ENCODE measurements at regions not wholly inside any gene's neighbourhood (a gene's known extent, or its start where the extent isn't known, plus 50 kb on each side); places are given as distances from the start of the nearest gene placed in this dataset.

- no peaks in the 10 kb centered on the region for H3K36me3 Mint-ChIP-seq (ENCODE audit: insufficient read depth)
- H3K27me3 Mint-ChIP-seq: peaks cover 64% of the 10 kb centered on the region
- no peaks in the 10 kb centered on the region for H3K9me3 Mint-ChIP-seq (ENCODE audit: low read depth)
- DNase-seq (ENCODE audit: low spot score, unreplicated experiment): no peak
- TF ChIP-seq CTCF (IDR thresholded peaks at IDR 0.05; ENCODE audit: unreplicated experiment): no peak
- H3K4me1 Mint-ChIP-seq (ENCODE audit: low read depth): peaks cover 29% of the 10 kb centered on the region
- H3K27ac Mint-ChIP-seq: peak overlapping the region; percentile 64
- H3K4me3 Mint-ChIP-seq (ENCODE audit: low read depth): no peak overlapping the region
Observed at GRCh38 chr12:131565267-131566015, 145.4 kb upstream of the SFSWAP start.

DNA sequence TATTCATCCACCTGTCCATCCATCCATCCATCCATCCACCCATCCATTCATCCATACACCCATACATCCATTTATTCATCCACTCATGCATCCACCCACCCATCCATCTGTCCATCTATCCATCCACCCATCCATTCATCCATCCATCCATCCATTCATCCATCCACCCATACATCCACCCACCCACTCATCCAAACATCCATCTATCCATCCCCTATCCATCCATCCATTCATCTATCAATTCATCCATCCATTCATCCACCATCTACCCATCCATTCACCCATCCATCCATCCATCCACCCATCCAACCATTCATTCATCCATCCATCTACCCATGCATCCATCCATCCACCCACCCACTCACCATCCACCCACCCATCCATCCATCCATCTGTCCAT lies 142.6 kb upstream of the SFSWAP start:
- Mint-ChIP-seq H3K27me3 (peaks cover 63% of the 10 kb centered on the region), H3K36me3 (ENCODE audit: insufficient read depth) (no peaks in the 10 kb centered on the region), H3K4me1 (ENCODE audit: low read depth) (peaks cover 29% of the 10 kb centered on the region), H3K9me3 (ENCODE audit: low read depth) (no peaks in the 10 kb centered on the region), H3K4me3 (ENCODE audit: low read depth) (no peak overlapping the region), H3K27ac (no peak overlapping the region)
- DNase-seq (ENCODE audit: low spot score, unreplicated experiment): no peak
- TF ChIP-seq CTCF (IDR thresholded peaks at IDR 0.05; ENCODE audit: unreplicated experiment): no peak

GRCh38 chr12:131570596-131570995 lies 140.3 kb upstream of the SFSWAP start:
- Mint-ChIP-seq H3K36me3 (ENCODE audit: insufficient read depth) (no peaks in the 10 kb centered on the region), H3K27ac (no peak overlapping the region), H3K4me1 (ENCODE audit: low read depth) (peaks cover 14% of the 10 kb centered on the region), H3K4me3 (ENCODE audit: low read depth) (no peak overlapping the region), H3K9me3 (ENCODE audit: low read depth) (no peaks in the 10 kb centered on the region), H3K27me3 (peaks cover 67% of the 10 kb centered on the region)
- no peak for TF ChIP-seq CTCF (IDR thresholded peaks at IDR 0.05; ENCODE audit: unreplicated experiment)
- no peak for DNase-seq (ENCODE audit: low spot score, unreplicated experiment)

GRCh38 chr12:131571827-131572226 lies 139.1 kb upstream of the SFSWAP start:
- no peaks in the 10 kb centered on the region for H3K9me3 Mint-ChIP-seq (ENCODE audit: low read depth)
- peaks cover 60% of the 10 kb centered on the region for H3K27me3 Mint-ChIP-seq
- no peak for TF ChIP-seq CTCF (IDR thresholded peaks at IDR 0.05; ENCODE audit: unreplicated experiment)
- H3K4me1 Mint-ChIP-seq (ENCODE audit: low read depth): peaks cover 5% of the 10 kb centered on the region
- no peak overlapping the region for H3K27ac Mint-ChIP-seq
- no peak for DNase-seq (ENCODE audit: low spot score, unreplicated experiment)
- H3K36me3 Mint-ChIP-seq (ENCODE audit: insufficient read depth): no peaks in the 10 kb centered on the region
- no peak overlapping the region for H3K4me3 Mint-ChIP-seq (ENCODE audit: low read depth)

- Mint-ChIP-seq H3K27ac (no peak overlapping the region), H3K36me3 (ENCODE audit: insufficient read depth) (no peaks in the 10 kb centered on the region), H3K27me3 (peaks cover 53% of the 10 kb centered on the region), H3K4me3 (ENCODE audit: low read depth) (no peak overlapping the region), H3K4me1 (ENCODE audit: low read depth) (peaks cover 1% of the 10 kb centered on the region), H3K9me3 (ENCODE audit: low read depth) (no peaks in the 10 kb centered on the region)
- no peak for DNase-seq (ENCODE audit: low spot score, unreplicated experiment)
- TF ChIP-seq CTCF (IDR thresholded peaks at IDR 0.05; ENCODE audit: unreplicated experiment): no peak
Observed at GRCh38 chr12:131572626-131573025, 138.3 kb upstream of the SFSWAP start.
